ENCODE measurements at regions not wholly inside any gene's neighbourhood (a gene's known extent, or its start where the extent isn't known, plus 50 kb on each side); places are given as distances from the start of the nearest gene placed in this dataset.

DNA sequence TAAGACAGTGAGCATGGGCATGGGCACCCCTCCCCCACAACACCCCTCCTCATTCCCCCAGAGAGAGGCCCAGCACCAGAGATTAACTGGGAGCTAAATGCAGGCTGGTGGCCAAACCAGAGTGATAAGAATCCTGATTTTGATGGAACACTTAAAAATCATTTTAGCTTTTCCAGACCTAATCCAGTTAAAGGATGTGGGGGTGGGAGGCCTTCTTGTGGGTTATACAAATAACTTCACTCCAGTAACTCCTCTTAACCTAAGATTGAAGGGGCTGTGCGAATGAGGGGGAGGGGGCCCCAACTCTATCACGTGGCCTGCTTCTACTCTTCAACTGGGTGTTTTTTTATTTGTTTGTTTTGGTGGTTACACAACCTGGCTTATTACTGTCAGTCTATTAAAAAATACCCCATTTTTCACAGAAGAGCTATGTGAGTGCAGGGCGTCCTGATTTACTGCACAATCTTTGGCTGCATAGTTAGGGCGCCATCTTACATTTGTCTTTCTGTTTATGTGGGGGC, 398.1 kb upstream of the LYPLAL1 start:
- Histone ChIP-seq H3K27ac (no peak overlapping the region), H3K4me3 (no peak overlapping the region), H3K9me3 (no peaks in the 10 kb centered on the region), H3K36me3 (no peaks in the 10 kb centered on the region), H3K27me3 (no peaks in the 10 kb centered on the region), H3K4me1 (no peaks in the 10 kb centered on the region)
- TF ChIP-seq, protein P1, sequence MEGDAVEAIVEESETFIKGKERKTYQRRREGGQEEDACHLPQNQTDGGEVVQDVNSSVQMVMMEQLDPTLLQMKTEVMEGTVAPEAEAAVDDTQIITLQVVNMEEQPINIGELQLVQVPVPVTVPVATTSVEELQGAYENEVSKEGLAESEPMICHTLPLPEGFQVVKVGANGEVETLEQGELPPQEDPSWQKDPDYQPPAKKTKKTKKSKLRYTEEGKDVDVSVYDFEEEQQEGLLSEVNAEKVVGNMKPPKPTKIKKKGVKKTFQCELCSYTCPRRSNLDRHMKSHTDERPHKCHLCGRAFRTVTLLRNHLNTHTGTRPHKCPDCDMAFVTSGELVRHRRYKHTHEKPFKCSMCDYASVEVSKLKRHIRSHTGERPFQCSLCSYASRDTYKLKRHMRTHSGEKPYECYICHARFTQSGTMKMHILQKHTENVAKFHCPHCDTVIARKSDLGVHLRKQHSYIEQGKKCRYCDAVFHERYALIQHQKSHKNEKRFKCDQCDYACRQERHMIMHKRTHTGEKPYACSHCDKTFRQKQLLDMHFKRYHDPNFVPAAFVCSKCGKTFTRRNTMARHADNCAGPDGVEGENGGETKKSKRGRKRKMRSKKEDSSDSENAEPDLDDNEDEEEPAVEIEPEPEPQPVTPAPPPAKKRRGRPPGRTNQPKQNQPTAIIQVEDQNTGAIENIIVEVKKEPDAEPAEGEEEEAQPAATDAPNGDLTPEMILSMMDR (IDR thresholded peaks at IDR 0.05): no peak
- ATAC-seq (no peak), FAIRE-seq (no peak), DNase-seq (no peak)
- 78 to 79% methylated on average over 4 of the region's 4 CpGs for WGBS, 2 donors
- intact Hi-C loops (cut with DNase I): no loop called here

DNA sequence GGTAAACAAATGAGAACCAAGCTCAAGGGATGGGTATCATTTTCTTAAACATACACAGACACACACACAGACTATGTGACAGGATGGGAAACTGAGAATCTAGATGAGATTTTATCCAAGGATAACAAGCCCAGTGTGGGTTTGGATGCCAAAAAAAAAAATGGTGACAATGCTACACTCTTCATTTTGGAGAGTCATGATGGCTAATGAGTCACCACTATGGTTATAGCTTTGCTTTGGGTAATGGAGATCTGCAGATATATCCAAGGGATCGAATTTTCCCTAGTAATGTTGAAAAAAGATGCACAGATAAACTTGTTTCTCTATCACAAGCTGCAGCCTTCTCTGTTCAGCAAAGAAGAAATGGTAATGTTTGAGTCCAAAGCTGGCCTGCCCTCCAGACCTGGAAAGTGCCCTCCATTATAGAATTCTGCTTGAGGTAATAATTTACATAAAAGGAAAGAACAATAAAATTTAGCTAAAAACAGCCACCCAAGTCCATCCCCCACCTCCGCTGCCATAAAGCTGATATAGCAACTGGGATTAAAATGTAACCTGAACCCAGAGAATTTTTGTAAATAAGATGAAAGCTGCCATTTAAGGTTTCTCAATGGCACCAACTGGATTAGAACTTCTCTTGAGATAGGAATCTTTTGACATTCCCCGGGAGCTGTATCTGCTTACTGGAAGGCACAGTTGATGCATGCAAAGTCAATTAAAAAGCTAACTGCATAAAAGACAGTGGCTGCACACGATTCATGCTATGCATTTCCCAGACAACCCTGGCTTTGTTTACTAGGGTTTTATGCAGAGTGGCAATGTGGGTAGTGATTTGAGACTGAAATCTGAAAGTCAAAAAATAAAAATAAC, 395.2 kb upstream of the LYPLAL1 start:
- no peak overlapping the region for H3K4me3 ChIP-seq
- H3K27me3 ChIP-seq: no peaks in the 10 kb centered on the region
- no peaks in the 10 kb centered on the region for H3K4me1 ChIP-seq
- no peaks in the 10 kb centered on the region for H3K36me3 ChIP-seq
- ATAC-seq (no peak), DNase-seq (no peak), FAIRE-seq (no peak)
- 74 to 84% methylated on average over 4 of the region's 4 CpGs for WGBS, 2 donors
- intact Hi-C loops (cut with DNase I): no loop called here
- H3K27ac ChIP-seq: no peak overlapping the region
- H3K9me3 ChIP-seq: no peaks in the 10 kb centered on the region
- TF ChIP-seq, protein P1 (IDR thresholded peaks at IDR 0.05): no peak

DNA sequence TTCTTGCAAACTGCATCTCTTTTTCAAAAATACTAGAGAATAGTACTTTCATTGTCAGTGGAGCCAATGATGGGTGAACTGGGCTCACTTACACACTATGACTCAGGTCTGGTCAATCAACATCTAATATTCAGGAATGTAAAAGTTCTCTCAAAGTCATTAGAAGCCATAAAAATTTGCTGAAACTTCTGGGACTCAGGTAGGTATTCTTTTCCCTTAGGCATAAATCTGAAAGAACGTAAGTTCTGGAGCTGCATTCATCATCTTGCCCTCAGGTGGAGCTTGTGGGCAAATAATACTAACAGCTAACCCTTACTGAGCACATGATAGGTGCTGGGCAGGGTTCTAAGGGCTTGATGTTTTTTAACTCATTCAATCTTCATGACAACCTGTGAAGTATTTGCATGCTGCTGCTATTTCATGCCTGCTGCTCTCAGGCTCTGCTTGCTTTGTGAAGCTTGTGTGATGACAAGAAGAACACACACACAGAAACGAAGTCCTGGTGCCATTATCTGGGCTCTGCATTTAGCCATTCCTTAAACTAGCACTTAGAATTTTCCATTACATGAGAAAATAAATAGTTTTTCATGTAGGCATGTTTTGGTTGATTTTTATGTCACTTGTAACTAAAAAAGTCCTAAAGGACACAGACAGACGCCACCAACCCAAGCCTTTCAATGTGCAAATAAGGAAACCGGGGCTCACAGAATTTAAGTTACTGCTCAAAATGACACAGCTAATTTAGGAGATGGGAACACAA, 394.2 kb upstream of the LYPLAL1 start:
- Histone ChIP-seq H3K27me3 (no peaks in the 10 kb centered on the region), H3K27ac (no peak overlapping the region), H3K36me3 (no peaks in the 10 kb centered on the region), H3K4me3 (no peak overlapping the region), H3K4me1 (no peaks in the 10 kb centered on the region), H3K9me3 (no peaks in the 10 kb centered on the region)
- WGBS, 2 donors: 57 to 62% methylated on average over 4 of the region's 4 CpGs
- DNase-seq: no peak
- ATAC-seq: no peak
- TF ChIP-seq, protein P1 (IDR thresholded peaks at IDR 0.05): no peak
- intact Hi-C loops (cut with DNase I): no loop called here
- FAIRE-seq: no peak

DNA sequence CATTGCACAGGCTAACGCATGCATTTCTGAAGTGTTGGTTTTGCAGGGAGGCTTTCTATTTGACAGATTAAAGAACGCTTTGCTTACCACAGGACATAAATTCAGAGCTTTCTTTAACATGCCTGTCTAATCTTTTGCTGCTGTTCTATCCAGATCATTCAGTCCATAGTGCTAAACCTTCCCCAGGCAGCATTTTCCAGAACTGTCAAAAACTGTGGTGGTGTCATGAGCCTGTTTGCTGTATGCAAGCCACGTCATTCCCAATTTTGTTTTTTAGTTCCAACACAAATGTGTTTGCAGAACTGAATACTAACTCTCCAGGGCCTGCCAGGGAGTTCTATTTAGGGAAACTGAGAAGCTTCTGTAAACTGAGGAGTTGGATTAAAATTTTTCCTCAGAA, 390.5 kb upstream of the LYPLAL1 start:
- H3K4me3 ChIP-seq: no peak overlapping the region
- H3K27me3 ChIP-seq: no peaks in the 10 kb centered on the region
- H3K4me1 ChIP-seq: no peaks in the 10 kb centered on the region
- H3K36me3 ChIP-seq: no peaks in the 10 kb centered on the region
- FAIRE-seq (no peak), ATAC-seq (no peak), DNase-seq (no peak)
- intact Hi-C loops (cut with DNase I): no loop called here
- H3K9me3 ChIP-seq: no peaks in the 10 kb centered on the region
- TF ChIP-seq, protein P1 (IDR thresholded peaks at IDR 0.05): no peak
- no peak overlapping the region for H3K27ac ChIP-seq
- 76 to 88% methylated on average over 3 of the region's 3 CpGs for WGBS, 2 donors

All from pancreas (tissue), 10 donors.